ENCODE measurements at regions not wholly inside any gene's neighbourhood (a gene's known extent, or its start where the extent isn't known, plus 50 kb on each side); places are given as distances from the start of the nearest gene placed in this dataset.

GRCh38 chr9:115396071-115396529, 278.1 kb upstream of the TNC start:
- dilution Hi-C loops (cut with MboI; ENCODE audit: extremely low pct_ligation_motif_present, low sequenced_read_pairs): no loop called here
- FAIRE-seq (no peak), DNase-seq (ENCODE audit: low read depth, low spot score) (no peak)
- Histone ChIP-seq H2AFZ (ENCODE audit: control insufficient read depth, low read length) (no peak overlapping the region), H3K4me1 (ENCODE audit: control insufficient read depth, extremely low read depth, insufficient read depth, low read length) (peaks cover 23% of the 10 kb centered on the region), H3K4me2 (ENCODE audit: control insufficient read depth, extremely low read depth, insufficient read depth, low read depth, low read length) (no peak overlapping the region), H3K27ac (ENCODE audit: control insufficient read depth, insufficient read depth, low read length) (no peak overlapping the region), H3K27me3 (ENCODE audit: control insufficient read depth, extremely low read depth, insufficient read depth, low read length) (no peaks in the 10 kb centered on the region), H3K9me3 (ENCODE audit: control insufficient read depth, low read depth, low read length) (no peaks in the 10 kb centered on the region), H3K9ac (ENCODE audit: control insufficient read depth, extremely low read depth, insufficient read depth, low read length) (no peak overlapping the region), H4K20me1 (ENCODE audit: control insufficient read depth, extremely low read depth, insufficient read depth, low read length) (no peaks in the 10 kb centered on the region), H3K9me1 (ENCODE audit: control insufficient read depth, extremely low read depth, insufficient read depth, low read length) (no peaks in the 10 kb centered on the region), H3K4me3 (ENCODE audit: control insufficient read depth in 2 of 3, extremely low read depth in 1 of 3, insufficient read depth in 2 of 3, low read depth in 1 of 3, low read length in 3 of 3) (no peak overlapping the region), H3K79me2 (ENCODE audit: control insufficient read depth, insufficient read depth, low read length) (no peaks in the 10 kb centered on the region), H3K36me3 (ENCODE audit: control insufficient read depth in 2 of 2, extremely low read depth in 1 of 2, insufficient read depth in 2 of 2, low read length in 2 of 2) (no peaks in the 10 kb centered on the region)
- no peak for TF ChIP-seq EZH2 (IDR thresholded peaks at IDR 0.05; ENCODE audit: low read length)
- TF ChIP-seq, protein P1, sequence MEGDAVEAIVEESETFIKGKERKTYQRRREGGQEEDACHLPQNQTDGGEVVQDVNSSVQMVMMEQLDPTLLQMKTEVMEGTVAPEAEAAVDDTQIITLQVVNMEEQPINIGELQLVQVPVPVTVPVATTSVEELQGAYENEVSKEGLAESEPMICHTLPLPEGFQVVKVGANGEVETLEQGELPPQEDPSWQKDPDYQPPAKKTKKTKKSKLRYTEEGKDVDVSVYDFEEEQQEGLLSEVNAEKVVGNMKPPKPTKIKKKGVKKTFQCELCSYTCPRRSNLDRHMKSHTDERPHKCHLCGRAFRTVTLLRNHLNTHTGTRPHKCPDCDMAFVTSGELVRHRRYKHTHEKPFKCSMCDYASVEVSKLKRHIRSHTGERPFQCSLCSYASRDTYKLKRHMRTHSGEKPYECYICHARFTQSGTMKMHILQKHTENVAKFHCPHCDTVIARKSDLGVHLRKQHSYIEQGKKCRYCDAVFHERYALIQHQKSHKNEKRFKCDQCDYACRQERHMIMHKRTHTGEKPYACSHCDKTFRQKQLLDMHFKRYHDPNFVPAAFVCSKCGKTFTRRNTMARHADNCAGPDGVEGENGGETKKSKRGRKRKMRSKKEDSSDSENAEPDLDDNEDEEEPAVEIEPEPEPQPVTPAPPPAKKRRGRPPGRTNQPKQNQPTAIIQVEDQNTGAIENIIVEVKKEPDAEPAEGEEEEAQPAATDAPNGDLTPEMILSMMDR (optimal IDR thresholded peaks at IDR 0.05 in 1 of 3, IDR thresholded peaks at IDR 0.05 in 1 of 3, conservative IDR thresholded peaks at IDR 0.05 in 1 of 3; ENCODE audit: extremely low read depth in 1 of 3, insufficient read depth in 2 of 3, low read length in 3 of 3): no peak

GRCh38 chr9:115397591-115398312, 279.8 kb upstream of the TNC start:
- H3K27ac ChIP-seq (ENCODE audit: control insufficient read depth, insufficient read depth, low read length): no peak overlapping the region
- no peaks in the 10 kb centered on the region for H3K79me2 ChIP-seq (ENCODE audit: control insufficient read depth, insufficient read depth, low read length)
- no peak overlapping the region for H3K4me3 ChIP-seq (ENCODE audit: control insufficient read depth in 2 of 3, extremely low read depth in 1 of 3, insufficient read depth in 2 of 3, low read depth in 1 of 3, low read length in 3 of 3)
- TF ChIP-seq EZH2 (IDR thresholded peaks at IDR 0.05; ENCODE audit: low read length): no peak
- TF ChIP-seq, protein P1 (optimal IDR thresholded peaks at IDR 0.05 in 1 of 3, IDR thresholded peaks at IDR 0.05 in 1 of 3, conservative IDR thresholded peaks at IDR 0.05 in 1 of 3; ENCODE audit: extremely low read depth in 1 of 3, insufficient read depth in 2 of 3, low read length in 3 of 3): no peak
- no peak overlapping the region for H2AFZ ChIP-seq (ENCODE audit: control insufficient read depth, low read length)
- H3K9me1 ChIP-seq (ENCODE audit: control insufficient read depth, extremely low read depth, insufficient read depth, low read length): no peaks in the 10 kb centered on the region
- no peaks in the 10 kb centered on the region for H3K36me3 ChIP-seq (ENCODE audit: control insufficient read depth in 2 of 2, extremely low read depth in 1 of 2, insufficient read depth in 2 of 2, low read length in 2 of 2)
- H3K4me1 ChIP-seq (ENCODE audit: control insufficient read depth, extremely low read depth, insufficient read depth, low read length): peaks cover 23% of the 10 kb centered on the region
- no peak for DNase-seq (ENCODE audit: low read depth, low spot score)
- FAIRE-seq: no peak
- H3K9ac ChIP-seq (ENCODE audit: control insufficient read depth, extremely low read depth, insufficient read depth, low read length): no peak overlapping the region
- no peaks in the 10 kb centered on the region for H4K20me1 ChIP-seq (ENCODE audit: control insufficient read depth, extremely low read depth, insufficient read depth, low read length)
- H3K9me3 ChIP-seq (ENCODE audit: control insufficient read depth, low read depth, low read length): no peaks in the 10 kb centered on the region
- no peaks in the 10 kb centered on the region for H3K27me3 ChIP-seq (ENCODE audit: control insufficient read depth, extremely low read depth, insufficient read depth, low read length)
- no peak overlapping the region for H3K4me2 ChIP-seq (ENCODE audit: control insufficient read depth, extremely low read depth, insufficient read depth, low read depth, low read length)
- dilution Hi-C loops (cut with MboI; ENCODE audit: extremely low pct_ligation_motif_present, low sequenced_read_pairs): no loop called here
